Adrenal gland (tissue), 5 donors: ENCODE measurements at regions not wholly inside any gene's neighbourhood (a gene's known extent, or its start where the extent isn't known, plus 50 kb on each side); places are given as distances from the start of the nearest gene placed in this dataset.

Experiments
- CTCF ChIP-seq, 6 experiments: fragments of 450-650 bp in 4 of 6; fragments of 200-600 bp in 2 of 6; sonication (generic) in 1 of 6; IDR thresholded peaks; 1 replicate in 5 of 6; 2 replicates in 1 of 6; pipeline versions ENCODE4 v1.5.1 to v1.8.0; 2016 to 2021; ENCODE audit warnings: antibody characterized with exemption in 6 of 6, mild to moderate bottlenecking in 2 of 6, moderate library complexity in 1 of 6
- POLR2A ChIP-seq, 2 donors: fragments of 450-650 bp; IDR thresholded peaks; one replicate each; pipeline ENCODE4 v1.6.1; 2017; ENCODE audit warnings: antibody characterized with exemption in 2 of 2, mild to moderate bottlenecking in 2 of 2, moderate library complexity in 1 of 2
- donor health status: DM: no; HTN: no; CAD: no.

GRCh38 chr4:157957905-157958304 is 214.9 kb downstream of the GASK1B start:
- TF ChIP-seq CTCF (IDR thresholded peaks at IDR 0.05) (no peak), POLR2A (IDR thresholded peaks at IDR 0.05) (no peak)
